SKM-1 treated with dmso at 0.1 percent for 144 hours (cell line): ENCODE measurements at regions not wholly inside any gene's neighbourhood (a gene's known extent, or its start where the extent isn't known, plus 50 kb on each side); places are given as distances from the start of the nearest gene placed in this dataset.

Source experiments
- DNase-seq: peaks from one replicate; lab custom pipeline; 2025; ENCODE audit not compliant: unreplicated experiment; lab: John Stamatoyannopoulos, UW

- DNase-seq, result no peak
These were observed 57.4 kb upstream of the CCDC167 start for GRCh38 chr6:37556881-37557644.

- no peak for DNase-seq
These were observed 55.5 kb upstream of the CCDC167 start for GRCh38 chr6:37555040-37555781.

- DNase-seq, result no peak
These were observed 54.8 kb upstream of the CCDC167 start for GRCh38 chr6:37554480-37554819.

- no peak for DNase-seq
These were observed 52.6 kb upstream of the CCDC167 start for GRCh38 chr6:37552267-37552666.

GRCh38 chr6:37551867-37552266, 52.2 kb upstream of the CCDC167 start:
- DNase-seq, result no peak

- DNase-seq, result no peak
These were observed 51.8 kb upstream of the CCDC167 start for GRCh38 chr6:37551446-37551845.

- DNase-seq, result no peak
These were observed 51.3 kb upstream of the CCDC167 start for GRCh38 chr6:37551002-37551401.

GRCh38 chr6:37550191-37550831, 50.6 kb upstream of the CCDC167 start:
- no peak for DNase-seq

GRCh38 chr6:37549558-37549957, 49.9 kb upstream of the CCDC167 start:
- DNase-seq, result no peak
